DMS153 treated with DMSO at 0.1 percent for 48 hours (cell line): ENCODE measurements at regions not wholly inside any gene's neighbourhood (a gene's known extent, or its start where the extent isn't known, plus 50 kb on each side); places are given as distances from the start of the nearest gene placed in this dataset.
A peak's percentile ranks its signal among the peaks of the same experiment; 100 is the strongest.
"Not testable (repeated sequence)": the region's sequence is repeated elsewhere in the genome, so short reads cannot be mapped to it uniquely, and the experiment has no call there.

ENCODE experiments used
- DNase-seq: peaks from one replicate; lab custom pipeline; 2025; ENCODE audit not compliant: unreplicated experiment; lab: John Stamatoyannopoulos, UW

GRCh38 chr12:67034110-67034879, 234.9 kb upstream of the CAND1 start:
- peak; percentile 47 for DNase-seq

- no peak for DNase-seq
Observed at GRCh38 chr12:67035121-67035520, 234.0 kb upstream of the CAND1 start.

- no peak for DNase-seq
Observed at GRCh38 chr12:67038486-67038885, 230.7 kb upstream of the CAND1 start.

- no peak for DNase-seq
Observed at GRCh38 chr12:67039995-67040860, 228.9 kb upstream of the CAND1 start.

- DNase-seq = no peak
Observed at GRCh38 chr12:67040861-67041137, 228.4 kb upstream of the CAND1 start.

GRCh38 chr12:67042697-67043131, 226.4 kb upstream of the CAND1 start:
- DNase-seq = peak; percentile 99

GRCh38 chr12:67043771-67044170, 225.4 kb upstream of the CAND1 start:
- no peak for DNase-seq

GRCh38 chr12:67045650-67046049, 223.5 kb upstream of the CAND1 start:
- DNase-seq = no peak

GRCh38 chr12:67046062-67046461, 223.1 kb upstream of the CAND1 start:
- no peak for DNase-seq

GRCh38 chr12:67047634-67048033, 221.5 kb upstream of the CAND1 start:
- no peak for DNase-seq

- no peak for DNase-seq
Observed at GRCh38 chr12:67048371-67048770, 220.8 kb upstream of the CAND1 start.

- DNase-seq = not testable (repeated sequence)
Observed at GRCh38 chr12:67049199-67049598, 220.0 kb upstream of the CAND1 start.

- no peak for DNase-seq
Observed at GRCh38 chr12:67052981-67053380, 216.2 kb upstream of the CAND1 start.

GRCh38 chr12:67056329-67056728, 212.8 kb upstream of the CAND1 start:
- DNase-seq = no peak

GRCh38 chr12:67057072-67057471, 212.1 kb upstream of the CAND1 start:
- DNase-seq = no peak

- DNase-seq = no peak
Observed at GRCh38 chr12:67062193-67062592, 207.0 kb upstream of the CAND1 start.

GRCh38 chr12:67067453-67068203, 201.5 kb upstream of the CAND1 start:
- DNase-seq = peak; percentile 57

GRCh38 chr12:67068204-67068731, 200.9 kb upstream of the CAND1 start:
- no peak for DNase-seq

GRCh38 chr12:67068761-67069450, 200.3 kb upstream of the CAND1 start:
- DNase-seq = peak; percentile 41

- peak; percentile 44 for DNase-seq
Observed at GRCh38 chr12:67069451-67070306, 199.5 kb upstream of the CAND1 start.
